HCT116 (cell line): ENCODE measurements at regions not wholly inside any gene's neighbourhood (a gene's known extent, or its start where the extent isn't known, plus 50 kb on each side); places are given as distances from the start of the nearest gene placed in this dataset.

Experiments used
- CTCF ChIP-seq, 3 experiments: fragments of 200-600 bp in 1 of 3; sonication (generic) in 1 of 3; IDR thresholded peaks in 2 of 3; conservative IDR thresholded peaks in 1 of 3; 2 replicates each; pipeline ENCODE4 v1.5.1; 2012 to 2017; ENCODE audit warnings: low read depth in 2 of 3, low read length in 2 of 3, antibody characterized with exemption in 1 of 3, borderline replicate concordance in 1 of 3, control low read depth in 1 of 3, mild to moderate bottlenecking in 1 of 3, mixed read lengths in 1 of 3, mixed run types in 1 of 3, moderate library complexity in 1 of 3; ENCODE audit not compliant: insufficient read depth in 1 of 3
- EZH2 ChIP-seq: fragments of 200-600 bp; sonication (generic); IDR thresholded peaks from 2 replicates; pipeline ENCODE4 v1.6.1; 2017; ENCODE audit warnings: antibody characterized with exemption, mixed run types
- FOSL1 ChIP-seq: IDR thresholded peaks from 2 replicates; pipeline ENCODE4 v1.6.1; 2012; ENCODE audit warnings: low read depth
- POLR2A ChIP-seq: IDR thresholded peaks from 2 replicates; pipeline ENCODE4 v1.7.0; 2011; ENCODE audit warnings: borderline replicate concordance; ENCODE audit not compliant: insufficient read depth, insufficient read length; ENCODE audit errors: extremely low read depth
- REST ChIP-seq: IDR thresholded peaks from 2 replicates; pipeline ENCODE4 v1.6.1; 2012; ENCODE audit warnings: low read depth
- SP1 ChIP-seq: IDR thresholded peaks from 2 replicates; pipeline ENCODE4 v1.6.1; 2012; ENCODE audit warnings: low read depth
- ZFX ChIP-seq: fragments of 450-650 bp; IDR thresholded peaks from 2 replicates; pipeline ENCODE4 v1.6.1; 2017

- TF ChIP-seq EZH2, result no peak
- TF ChIP-seq POLR2A, result no peak
- no peak for TF ChIP-seq SP1
- TF ChIP-seq ZFX, result no peak
- no peak for TF ChIP-seq REST
- no peak for TF ChIP-seq CTCF (IDR thresholded peaks at IDR 0.05 in 2 of 3, conservative IDR thresholded peaks at IDR 0.05 in 1 of 3; ENCODE audit: borderline replicate concordance in 1 of 3, insufficient read depth in 1 of 3, low read depth in 2 of 3, low read length in 2 of 3)
- no peak for TF ChIP-seq FOSL1
Measured at GRCh38 chr4:127237581-127237980, 395.2 kb upstream of the INTU start.
